ENCODE measurements at regions not wholly inside any gene's neighbourhood (a gene's known extent, or its start where the extent isn't known, plus 50 kb on each side); places are given as distances from the start of the nearest gene placed in this dataset.

GRCh38 chr2:31674446-31674845 is 93.7 kb upstream of the SRD5A2 start:
- no peak for TF ChIP-seq POLR2A (IDR thresholded peaks at IDR 0.05)
- TF ChIP-seq CTCF (IDR thresholded peaks at IDR 0.05): no peak
- no peak for TF ChIP-seq POLR2AphosphoS5 (IDR thresholded peaks at IDR 0.05)
- TF ChIP-seq EP300 (IDR thresholded peaks at IDR 0.05): no peak
